Fibroblast of lung (primary cell): ENCODE measurements at regions not wholly inside any gene's neighbourhood (a gene's known extent, or its start where the extent isn't known, plus 50 kb on each side); places are given as distances from the start of the nearest gene placed in this dataset.

Source experiments
- EZH2 ChIP-seq: IDR thresholded peaks from 2 replicates; pipeline ENCODE4 v1.5.1; 2012; ENCODE audit warnings: low read length, control low read depth, mild to moderate bottlenecking; ENCODE audit errors: missing control alignments
- TF ChIP-seq, protein P1 (sequence below), 2 donors: IDR thresholded peaks in 1 of 2; conservative IDR thresholded peaks in 1 of 2; 1 replicate in 1 of 2; 2 replicates in 1 of 2; pipeline ENCODE4 v1.5.1; 2011 to 2012; ENCODE audit warnings: low read length in 2 of 2, control low read depth in 1 of 2, inconsistent platforms in 1 of 2, low read depth in 1 of 2, mild to moderate bottlenecking in 1 of 2

DNA sequence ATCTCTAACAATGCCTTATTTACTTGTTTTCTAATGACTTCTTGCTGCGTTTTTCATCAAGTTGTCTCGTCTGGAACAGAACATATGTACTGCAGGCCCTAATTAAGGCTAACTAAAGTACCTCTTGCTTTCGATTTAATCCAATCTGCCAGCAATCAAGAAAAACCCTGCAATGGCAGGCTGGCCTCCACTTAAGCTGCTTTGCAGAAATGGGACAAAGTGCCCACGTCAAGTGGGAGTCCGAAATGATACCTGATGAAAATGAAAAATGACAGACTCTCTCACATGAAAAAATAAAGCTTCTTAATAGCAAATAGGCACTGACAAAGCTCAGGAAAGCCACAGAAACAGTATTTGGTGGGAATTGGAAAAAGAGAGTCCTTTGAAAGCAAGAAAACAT is 1454.7 kb downstream of the FAM181B start:
- TF ChIP-seq, protein P1, sequence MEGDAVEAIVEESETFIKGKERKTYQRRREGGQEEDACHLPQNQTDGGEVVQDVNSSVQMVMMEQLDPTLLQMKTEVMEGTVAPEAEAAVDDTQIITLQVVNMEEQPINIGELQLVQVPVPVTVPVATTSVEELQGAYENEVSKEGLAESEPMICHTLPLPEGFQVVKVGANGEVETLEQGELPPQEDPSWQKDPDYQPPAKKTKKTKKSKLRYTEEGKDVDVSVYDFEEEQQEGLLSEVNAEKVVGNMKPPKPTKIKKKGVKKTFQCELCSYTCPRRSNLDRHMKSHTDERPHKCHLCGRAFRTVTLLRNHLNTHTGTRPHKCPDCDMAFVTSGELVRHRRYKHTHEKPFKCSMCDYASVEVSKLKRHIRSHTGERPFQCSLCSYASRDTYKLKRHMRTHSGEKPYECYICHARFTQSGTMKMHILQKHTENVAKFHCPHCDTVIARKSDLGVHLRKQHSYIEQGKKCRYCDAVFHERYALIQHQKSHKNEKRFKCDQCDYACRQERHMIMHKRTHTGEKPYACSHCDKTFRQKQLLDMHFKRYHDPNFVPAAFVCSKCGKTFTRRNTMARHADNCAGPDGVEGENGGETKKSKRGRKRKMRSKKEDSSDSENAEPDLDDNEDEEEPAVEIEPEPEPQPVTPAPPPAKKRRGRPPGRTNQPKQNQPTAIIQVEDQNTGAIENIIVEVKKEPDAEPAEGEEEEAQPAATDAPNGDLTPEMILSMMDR (conservative IDR thresholded peaks at IDR 0.05 in 1 of 2, IDR thresholded peaks at IDR 0.05 in 1 of 2; ENCODE audit: low read depth in 1 of 2, low read length in 2 of 2): no peak
- no peak for TF ChIP-seq EZH2
